ENCODE measurements at regions not wholly inside any gene's neighbourhood (a gene's known extent, or its start where the extent isn't known, plus 50 kb on each side); places are given as distances from the start of the nearest gene placed in this dataset.

GRCh38 chr14:39733741-39734140 lies 301.5 kb upstream of the FBXO33 start:
- DNase-seq (ENCODE audit: extremely low spot score), result no peak
- 96% methylated on average over 1 of the region's 1 CpG for WGBS
- no peak overlapping the region for H3K4me3 ChIP-seq (ENCODE audit: low read depth, low read length)
- H3K36me3 ChIP-seq (ENCODE audit: insufficient read depth), result no peaks in the 10 kb centered on the region
- no peak overlapping the region for H3K27ac ChIP-seq (ENCODE audit: low read depth)
- H3K4me1 ChIP-seq (ENCODE audit: insufficient read depth), result no peaks in the 10 kb centered on the region

GRCh38 chr14:39731912-39732311 lies 299.7 kb upstream of the FBXO33 start:
- Histone ChIP-seq H3K4me3 (ENCODE audit: low read depth, low read length) (no peak overlapping the region), H3K4me1 (ENCODE audit: insufficient read depth) (no peaks in the 10 kb centered on the region), H3K36me3 (ENCODE audit: insufficient read depth) (no peaks in the 10 kb centered on the region), H3K27ac (ENCODE audit: low read depth) (no peak overlapping the region)
- WGBS, result 90% methylated on average over 2 of the region's 2 CpGs
- no peak for DNase-seq (ENCODE audit: extremely low spot score)

GRCh38 chr14:39726563-39726962 lies 294.3 kb upstream of the FBXO33 start:
- 86% methylated on average over 2 of the region's 2 CpGs for WGBS
- no peak for DNase-seq (ENCODE audit: extremely low spot score)
- no peaks in the 10 kb centered on the region for H3K36me3 ChIP-seq (ENCODE audit: insufficient read depth)

DNA sequence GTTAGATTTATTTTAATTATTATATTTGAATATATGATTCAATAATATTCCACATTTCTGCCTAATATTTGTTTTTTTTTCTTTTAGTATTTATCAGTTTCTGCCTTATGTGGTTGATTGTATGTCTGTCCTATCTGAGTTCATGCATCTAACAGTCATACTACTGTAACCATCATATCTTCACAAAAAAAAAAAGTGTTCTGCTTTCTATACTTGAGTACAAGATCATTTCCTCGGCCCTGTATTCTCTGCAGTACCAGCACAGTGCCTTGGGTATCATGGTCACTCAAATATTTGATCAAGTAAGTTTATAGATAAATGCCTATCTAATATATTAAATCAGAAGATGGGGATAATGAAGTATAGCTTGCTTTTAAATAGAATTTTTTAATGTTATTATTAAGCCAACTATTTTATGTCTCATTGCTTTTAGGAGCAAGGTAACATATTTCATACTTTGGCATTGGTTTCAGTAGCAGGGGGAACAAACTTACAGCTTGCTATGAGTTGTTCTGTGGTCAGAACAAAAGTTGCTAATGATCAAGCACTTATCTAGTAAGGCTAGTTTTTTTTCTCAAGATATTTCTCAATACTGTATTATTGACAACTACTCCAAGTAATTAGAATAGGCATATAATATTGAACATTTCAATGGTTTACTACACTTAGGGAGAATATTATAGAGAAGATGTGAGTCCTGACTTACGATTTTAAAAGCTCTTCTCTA lies 290.5 kb upstream of the FBXO33 start:
- 69% methylated on average over 2 of the region's 2 CpGs for WGBS
- H3K27ac ChIP-seq (ENCODE audit: low read depth), result no peak overlapping the region
- no peak overlapping the region for H3K4me3 ChIP-seq (ENCODE audit: low read depth, low read length)
- H3K36me3 ChIP-seq (ENCODE audit: insufficient read depth), result no peaks in the 10 kb centered on the region
- no peak for DNase-seq (ENCODE audit: extremely low spot score)
- H3K4me1 ChIP-seq (ENCODE audit: insufficient read depth), result no peaks in the 10 kb centered on the region

More at GRCh38 chr14:39726563-39726962, 294.3 kb upstream of the FBXO33 start:
- Histone ChIP-seq H3K4me3 (ENCODE audit: low read depth, low read length) (no peak overlapping the region), H3K4me1 (ENCODE audit: insufficient read depth) (no peaks in the 10 kb centered on the region), H3K27ac (ENCODE audit: low read depth) (no peak overlapping the region)

GRCh38 chr14:39716987-39717570 lies 284.8 kb upstream of the FBXO33 start:
- Histone ChIP-seq H3K4me1 (ENCODE audit: insufficient read depth) (no peaks in the 10 kb centered on the region), H3K36me3 (ENCODE audit: insufficient read depth) (no peaks in the 10 kb centered on the region), H3K4me3 (ENCODE audit: low read depth, low read length) (no peak overlapping the region), H3K27ac (ENCODE audit: low read depth) (no peak overlapping the region)
- WGBS, result 66% methylated on average over 3 of the region's 3 CpGs
- no peak for DNase-seq (ENCODE audit: extremely low spot score)

GRCh38 chr14:39712293-39712999 lies 280.2 kb upstream of the FBXO33 start:
- DNase-seq (ENCODE audit: extremely low spot score), result no peak
- no peaks in the 10 kb centered on the region for H3K4me1 ChIP-seq (ENCODE audit: insufficient read depth)
- H3K36me3 ChIP-seq (ENCODE audit: insufficient read depth), result no peaks in the 10 kb centered on the region
- no peak overlapping the region for H3K27ac ChIP-seq (ENCODE audit: low read depth)
- WGBS, result 47% methylated on average over 1 of the region's 1 CpG
- no peak overlapping the region for H3K4me3 ChIP-seq (ENCODE audit: low read depth, low read length)

GRCh38 chr14:39704594-39704993 lies 272.4 kb upstream of the FBXO33 start:
- DNase-seq (ENCODE audit: extremely low spot score), result no peak
- 57% methylated on average over 2 of the region's 2 CpGs for WGBS
- Histone ChIP-seq H3K4me3 (ENCODE audit: low read depth, low read length) (no peak overlapping the region), H3K36me3 (ENCODE audit: insufficient read depth) (no peaks in the 10 kb centered on the region), H3K27ac (ENCODE audit: low read depth) (no peak overlapping the region), H3K4me1 (ENCODE audit: insufficient read depth) (no peaks in the 10 kb centered on the region)

DNA sequence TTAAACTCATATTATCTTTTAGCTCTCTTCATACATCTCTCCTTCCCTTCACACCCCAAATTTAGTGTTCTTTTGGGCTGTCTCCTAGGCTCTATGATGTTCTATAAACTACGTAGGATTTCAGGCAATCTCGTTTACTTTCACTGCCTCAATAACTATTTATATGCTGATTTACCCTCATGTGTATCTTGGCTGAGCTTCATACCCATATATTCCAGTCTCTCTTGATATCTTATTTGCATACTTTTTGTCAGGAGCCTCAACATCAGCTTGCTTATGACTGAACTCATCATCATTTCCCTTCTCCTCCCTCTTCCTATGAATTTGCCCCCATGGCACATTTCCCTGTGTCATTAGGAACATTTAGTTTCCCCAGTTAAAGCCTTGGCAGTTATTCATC lies 262.1 kb upstream of the FBXO33 start:
- Histone ChIP-seq H3K27ac (ENCODE audit: low read depth) (no peak overlapping the region), H3K4me3 (ENCODE audit: low read depth, low read length) (no peak overlapping the region), H3K4me1 (ENCODE audit: insufficient read depth) (no peaks in the 10 kb centered on the region), H3K36me3 (ENCODE audit: insufficient read depth) (no peaks in the 10 kb centered on the region)
- no peak for DNase-seq (ENCODE audit: extremely low spot score)
- WGBS, result 41% methylated on average over 2 of the region's 2 CpGs

DNA sequence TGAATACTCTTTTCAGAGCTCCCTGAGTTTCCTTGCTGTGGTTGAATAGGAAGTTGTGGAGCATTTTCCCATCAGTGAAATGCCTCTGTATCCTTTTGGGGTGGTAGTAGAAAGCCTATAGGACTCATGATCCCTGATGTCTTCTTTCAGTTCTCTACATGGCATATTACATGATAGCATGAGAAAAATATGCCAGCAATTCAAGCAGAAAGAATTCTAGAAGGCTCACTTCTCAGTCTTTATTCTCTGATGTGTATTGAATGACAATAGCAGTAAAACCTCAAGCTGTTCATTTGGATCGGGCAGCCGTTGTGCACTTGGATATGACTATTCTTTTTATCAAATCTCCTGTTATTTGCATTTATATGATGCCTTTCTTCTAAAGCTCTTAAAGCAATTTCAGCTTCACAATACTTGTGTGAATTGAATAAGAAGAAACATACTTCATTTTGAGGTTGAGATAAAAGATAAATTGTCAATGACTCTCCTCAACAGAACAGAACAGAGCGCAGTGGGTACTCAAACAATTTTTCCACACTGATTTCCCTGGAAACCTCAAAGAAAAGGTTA lies 251.5 kb upstream of the FBXO33 start:
- no peak for DNase-seq (ENCODE audit: extremely low spot score)
- H3K4me1 ChIP-seq (ENCODE audit: insufficient read depth), result no peaks in the 10 kb centered on the region
- no peak overlapping the region for H3K27ac ChIP-seq (ENCODE audit: low read depth)
- no peaks in the 10 kb centered on the region for H3K36me3 ChIP-seq (ENCODE audit: insufficient read depth)
- 80% methylated on average over 3 of the region's 3 CpGs for WGBS
- H3K4me3 ChIP-seq (ENCODE audit: low read depth, low read length), result no peak overlapping the region

GRCh38 chr14:39682582-39682981 lies 250.3 kb upstream of the FBXO33 start:
- Histone ChIP-seq H3K27ac (ENCODE audit: low read depth) (no peak overlapping the region), H3K4me1 (ENCODE audit: insufficient read depth) (no peaks in the 10 kb centered on the region), H3K36me3 (ENCODE audit: insufficient read depth) (no peaks in the 10 kb centered on the region), H3K4me3 (ENCODE audit: low read depth, low read length) (no peak overlapping the region)
- DNase-seq (ENCODE audit: extremely low spot score), result no peak
- WGBS, result 77% methylated on average over 3 of the region's 3 CpGs

DNA sequence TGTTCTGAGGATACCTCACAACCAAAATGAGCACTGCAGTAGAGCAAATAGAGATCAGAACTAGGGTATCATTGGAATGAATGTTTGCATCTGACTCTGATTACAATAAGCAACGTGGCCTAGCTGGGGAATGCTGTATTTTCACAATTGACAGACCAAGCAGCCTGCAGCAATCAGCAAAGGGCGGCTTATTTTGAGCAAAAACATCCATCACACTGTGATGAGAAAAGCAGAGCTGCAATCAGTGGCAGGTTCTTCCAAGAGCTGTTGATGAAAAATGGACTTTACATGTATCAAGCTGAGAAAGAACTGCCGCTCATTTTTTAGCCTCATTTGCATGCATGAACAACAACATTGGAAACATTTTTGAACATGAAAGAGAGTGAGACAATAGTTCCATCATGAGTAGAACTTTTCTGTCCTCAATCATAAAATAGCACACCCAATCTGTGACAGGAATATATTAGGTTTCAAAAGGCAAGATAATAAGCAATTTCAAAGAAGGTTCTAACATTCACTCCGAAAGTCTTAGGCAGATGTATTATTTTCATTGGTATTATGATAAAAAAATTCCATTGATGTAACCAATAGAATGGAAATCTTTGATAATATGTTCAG lies 249.7 kb upstream of the FBXO33 start:
- Histone ChIP-seq H3K27ac (ENCODE audit: low read depth) (no peak overlapping the region), H3K36me3 (ENCODE audit: insufficient read depth) (no peaks in the 10 kb centered on the region), H3K4me1 (ENCODE audit: insufficient read depth) (no peaks in the 10 kb centered on the region), H3K4me3 (ENCODE audit: low read depth, low read length) (no peak overlapping the region)
- WGBS, result 67% methylated on average over 4 of the region's 4 CpGs
- no peak for DNase-seq (ENCODE audit: extremely low spot score)

DNA sequence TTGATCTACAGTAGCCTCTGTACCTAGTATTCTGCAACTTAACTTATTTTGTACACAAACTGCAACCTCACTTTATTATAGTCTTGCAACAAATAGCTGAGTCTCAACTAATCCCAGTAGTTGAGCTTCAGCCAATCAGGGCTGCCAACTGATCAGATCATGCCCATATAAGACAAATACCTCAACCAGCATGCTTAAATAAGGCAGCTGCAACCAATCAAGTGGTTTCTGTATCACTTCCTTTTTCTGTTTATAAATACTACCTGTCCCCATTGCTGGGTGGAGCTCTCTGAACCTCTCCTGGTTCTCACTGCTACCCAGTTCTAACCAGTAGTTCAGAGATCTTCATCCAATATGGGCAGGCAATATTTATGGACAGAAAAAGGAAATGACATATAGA lies 248.5 kb upstream of the FBXO33 start:
- no peak for DNase-seq (ENCODE audit: extremely low spot score)
- Histone ChIP-seq H3K4me3 (ENCODE audit: low read depth, low read length) (no peak overlapping the region), H3K4me1 (ENCODE audit: insufficient read depth) (no peaks in the 10 kb centered on the region), H3K36me3 (ENCODE audit: insufficient read depth) (no peaks in the 10 kb centered on the region), H3K27ac (ENCODE audit: low read depth) (no peak overlapping the region)

- DNase-seq (ENCODE audit: extremely low spot score), result no peak
- Histone ChIP-seq H3K4me3 (ENCODE audit: low read depth, low read length) (no peak overlapping the region), H3K36me3 (ENCODE audit: insufficient read depth) (no peaks in the 10 kb centered on the region), H3K4me1 (ENCODE audit: insufficient read depth) (no peaks in the 10 kb centered on the region), H3K27ac (ENCODE audit: low read depth) (no peak overlapping the region)
- 46% methylated on average over 3 of the region's 3 CpGs for WGBS
Observed at GRCh38 chr14:39673734-39674133, 241.5 kb upstream of the FBXO33 start.
